GM19240 (cell line): ENCODE measurements at regions not wholly inside any gene's neighbourhood (a gene's known extent, or its start where the extent isn't known, plus 50 kb on each side); places are given as distances from the start of the nearest gene placed in this dataset.

Experiments
- DNase-seq: peaks from one replicate; pipeline ENCODE4 v3.0.0; 2011; ENCODE audit warnings: low spot score; ENCODE audit not compliant: insufficient read length

DNA sequence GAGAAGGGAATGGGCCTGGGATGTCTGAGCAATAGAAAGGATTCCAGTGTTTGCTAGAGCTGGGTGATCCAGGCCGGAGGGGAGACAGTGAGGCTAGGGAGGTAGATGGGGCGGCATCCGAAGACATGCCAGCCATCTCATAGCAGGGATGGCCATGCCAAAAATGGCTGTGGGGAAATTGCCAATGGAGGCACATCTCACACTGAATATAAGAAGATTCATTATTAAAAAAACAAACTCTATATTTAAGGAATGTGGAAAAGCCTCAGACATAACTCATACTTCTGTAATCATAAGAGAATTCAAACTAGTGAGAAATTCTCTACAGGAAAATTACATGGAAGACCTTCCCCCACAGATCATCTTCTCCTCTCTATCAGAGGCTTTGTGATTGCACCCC is 289.2 kb downstream of the FGF9 start:
- no peak for DNase-seq

GRCh38 chr13:21964686-21965085 is 293.8 kb downstream of the FGF9 start:
- no peak for DNase-seq

- DNase-seq: no peak
Observed at GRCh38 chr13:21965095-21965494, 294.2 kb downstream of the FGF9 start.

GRCh38 chr13:21966014-21966413 is 295.1 kb downstream of the FGF9 start:
- no peak for DNase-seq

DNA sequence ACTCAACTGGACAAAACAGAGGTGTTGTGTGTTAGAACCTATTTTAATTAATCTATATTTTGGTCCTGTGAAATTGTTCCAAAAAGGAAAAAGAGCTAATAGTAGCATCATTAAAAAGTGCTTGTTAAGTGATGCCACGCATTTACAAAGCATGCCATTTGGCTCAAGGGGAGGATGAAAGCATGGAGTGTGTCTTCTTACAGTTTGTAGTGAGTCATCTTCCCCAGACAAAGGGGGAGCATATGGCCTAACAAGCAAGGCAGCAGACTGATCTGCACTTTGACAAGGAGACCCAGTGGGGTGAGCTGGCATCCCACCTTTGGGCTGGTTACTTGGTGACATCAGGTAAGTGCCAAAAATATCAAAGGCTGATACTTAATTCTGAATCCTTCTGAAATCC is 297.0 kb downstream of the FGF9 start:
- DNase-seq: no peak

DNA sequence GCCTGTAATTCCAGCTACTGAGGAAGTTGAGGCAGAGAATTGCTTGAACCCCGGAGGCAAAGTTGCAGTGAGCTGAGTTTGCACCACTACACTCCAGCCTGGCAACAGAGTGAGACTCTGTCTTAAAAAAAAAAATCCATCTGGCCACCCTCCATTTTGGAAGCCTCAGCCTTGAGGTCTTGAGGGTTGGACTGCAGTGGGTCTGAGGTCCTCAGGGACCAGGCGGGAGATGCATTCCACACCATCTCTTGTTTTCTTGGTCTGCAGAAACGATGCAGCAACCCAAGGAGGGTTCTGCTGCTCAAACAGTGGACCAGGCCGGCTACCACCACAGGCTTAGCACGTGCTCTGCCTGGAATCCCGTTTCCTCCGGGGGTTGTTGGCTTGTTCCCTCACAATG is 299.3 kb downstream of the FGF9 start:
- no peak for DNase-seq

- no peak for DNase-seq
Observed at GRCh38 chr13:21970918-21971317, 300.0 kb downstream of the FGF9 start.

DNA sequence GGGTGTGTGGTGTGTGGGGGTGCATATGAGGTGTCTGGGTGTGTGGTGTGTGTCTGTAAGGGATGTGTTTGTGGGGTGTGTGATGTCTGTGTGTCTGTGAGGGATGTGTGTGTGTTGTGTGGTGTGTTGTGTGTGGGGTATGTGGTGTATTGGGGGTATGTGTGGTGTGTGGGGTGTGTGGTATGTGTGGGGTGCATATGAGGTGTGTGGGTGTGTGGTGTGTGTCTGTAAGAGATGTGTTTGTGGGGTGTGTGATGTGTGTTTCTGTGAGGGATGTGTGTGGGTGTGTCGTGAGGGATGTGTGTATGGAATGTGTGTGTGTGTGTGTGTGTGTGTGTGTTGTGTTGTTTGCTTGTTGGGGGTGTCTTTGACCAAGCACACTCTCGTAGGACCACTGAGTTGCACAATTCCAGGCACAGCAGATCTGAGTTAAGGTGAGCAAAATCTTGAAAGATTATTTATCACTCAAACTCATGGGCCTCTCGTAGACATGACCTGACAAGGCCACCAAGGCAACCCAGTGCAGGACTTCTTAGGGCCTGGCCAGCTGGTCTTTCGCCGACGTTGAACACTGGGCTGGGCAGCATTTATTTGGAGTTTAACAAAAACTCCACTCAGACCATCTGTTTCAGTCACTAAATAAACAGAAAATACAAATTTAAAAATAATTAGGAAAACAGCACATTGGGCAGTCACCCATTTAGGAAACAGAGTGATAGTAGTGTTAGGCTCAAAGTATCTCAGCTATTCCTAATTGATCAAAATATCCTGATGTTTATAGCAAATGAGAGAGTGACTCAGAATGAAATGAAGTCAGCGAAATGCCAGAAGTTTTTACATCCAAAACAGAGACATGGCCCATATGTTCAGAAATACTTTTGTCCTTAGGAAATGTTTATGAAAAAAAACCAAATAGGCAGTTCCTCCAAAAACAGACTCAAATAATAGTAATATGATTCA is 301.1 kb downstream of the FGF9 start:
- no peak for DNase-seq

GRCh38 chr13:21973437-21974125 is 302.7 kb downstream of the FGF9 start:
- no peak for DNase-seq

- no peak for DNase-seq
Observed at GRCh38 chr13:21974741-21975140, 303.9 kb downstream of the FGF9 start.

DNA sequence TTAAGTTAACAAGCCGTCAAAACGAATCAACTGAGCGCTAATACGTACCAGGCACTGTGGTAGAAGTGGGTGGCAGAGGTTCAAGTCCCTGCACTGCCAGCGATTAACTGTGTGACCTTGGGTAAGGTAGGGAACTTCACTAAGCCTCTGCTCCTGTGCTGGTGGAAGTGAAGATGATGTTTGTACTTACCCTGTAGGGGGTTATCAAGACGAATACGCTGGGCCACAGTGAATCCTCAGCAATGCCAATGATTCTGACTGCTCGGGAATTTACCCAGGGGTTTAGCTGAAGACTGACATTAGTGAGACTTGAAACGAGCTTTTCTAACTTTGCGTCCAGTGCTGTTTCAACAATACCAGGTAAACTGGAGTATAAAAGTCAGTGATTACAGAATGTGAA is 305.3 kb downstream of the FGF9 start:
- DNase-seq: no peak

DNA sequence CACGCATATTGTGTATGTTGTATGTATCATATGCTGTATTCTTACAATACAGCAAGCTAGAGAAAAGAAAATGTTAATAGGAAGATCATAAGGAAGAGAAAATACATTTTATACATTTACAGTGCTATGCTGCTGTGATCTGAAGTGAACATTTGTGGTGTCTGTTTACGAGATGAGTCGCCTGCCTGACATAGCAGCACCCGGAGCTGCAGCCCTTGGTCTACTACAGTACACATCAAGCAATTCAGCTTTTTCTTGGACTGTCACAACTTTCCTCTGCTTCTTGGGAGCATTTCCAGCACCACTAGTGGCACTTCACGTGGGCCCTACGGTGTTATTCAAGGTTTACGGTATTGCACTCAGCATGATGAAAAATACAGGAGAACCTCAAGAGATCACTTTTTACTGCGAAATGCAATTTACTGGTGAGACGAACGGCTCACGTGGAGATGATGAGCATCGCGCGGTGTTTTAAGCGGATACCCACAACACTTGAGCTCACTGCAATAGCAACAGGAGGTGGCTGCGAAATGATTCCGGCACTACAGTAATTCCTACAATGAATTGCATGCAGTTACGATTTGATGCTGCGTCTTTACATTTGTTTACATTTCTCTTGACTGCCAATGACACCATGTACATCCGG is 308.4 kb downstream of the FGF9 start:
- no peak for DNase-seq

DNA sequence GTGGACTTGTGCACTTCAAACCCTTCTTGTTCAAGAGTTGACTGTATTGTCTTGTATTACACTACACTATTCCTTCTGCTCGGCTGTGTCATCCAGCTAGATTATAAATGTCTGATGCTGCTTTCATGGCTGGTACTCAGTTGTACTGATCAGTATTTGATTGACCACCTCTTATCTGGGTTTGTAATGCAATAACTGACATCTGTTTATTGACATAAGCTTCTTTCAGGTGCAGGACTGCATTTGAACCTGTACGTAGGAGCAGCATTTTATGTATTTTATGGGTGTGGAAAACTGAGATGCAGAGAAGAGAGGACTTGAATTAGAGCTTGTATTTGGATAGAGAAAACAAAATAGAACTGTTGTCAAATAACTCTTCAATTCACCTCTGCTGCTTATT is 309.2 kb downstream of the FGF9 start:
- no peak for DNase-seq

- DNase-seq: no peak
Observed at GRCh38 chr13:21984156-21984555, 313.3 kb downstream of the FGF9 start.

GRCh38 chr13:21986602-21987001 is 315.7 kb downstream of the FGF9 start:
- DNase-seq: no peak

- no peak for DNase-seq
Observed at GRCh38 chr13:21987793-21988192, 316.9 kb downstream of the FGF9 start.

DNA sequence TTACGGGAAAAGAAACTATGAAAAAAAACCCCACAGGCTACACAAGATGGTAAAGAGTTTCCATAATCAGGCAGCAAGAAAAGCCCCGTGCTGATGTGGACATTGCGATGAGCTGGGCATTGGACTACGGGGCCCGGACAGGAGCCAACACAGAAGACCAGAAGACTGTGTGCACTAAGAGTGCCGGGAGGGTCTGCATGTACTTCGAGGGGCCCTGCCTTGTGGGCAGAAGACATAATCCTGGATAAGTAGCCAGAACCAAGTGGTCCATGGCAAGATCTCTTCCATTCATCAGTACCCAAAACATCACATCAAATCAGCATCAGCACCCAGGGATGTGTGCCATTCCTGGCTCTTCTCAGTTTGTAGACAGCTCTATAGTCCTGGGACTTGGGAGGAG is 317.8 kb downstream of the FGF9 start:
- DNase-seq: no peak

DNA sequence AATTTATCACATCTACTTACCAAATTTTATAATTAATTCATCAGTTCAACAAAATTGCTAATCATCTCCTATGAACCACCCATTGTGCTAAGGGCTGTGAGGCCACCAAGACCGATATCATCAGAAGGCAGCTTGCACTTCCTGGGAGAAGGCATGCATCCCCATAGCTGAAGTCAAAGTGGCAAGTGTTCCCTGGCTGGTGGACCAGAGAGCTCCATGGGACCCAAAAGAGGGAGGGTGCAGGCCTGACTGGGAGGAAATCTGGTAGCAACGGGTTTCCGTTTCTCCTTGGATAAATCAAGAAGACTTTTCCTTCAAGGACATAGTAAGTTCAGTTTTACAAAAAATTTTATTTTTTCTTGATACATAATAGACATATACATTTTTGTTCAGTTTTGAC is 325.2 kb downstream of the FGF9 start:
- no peak for DNase-seq

DNA sequence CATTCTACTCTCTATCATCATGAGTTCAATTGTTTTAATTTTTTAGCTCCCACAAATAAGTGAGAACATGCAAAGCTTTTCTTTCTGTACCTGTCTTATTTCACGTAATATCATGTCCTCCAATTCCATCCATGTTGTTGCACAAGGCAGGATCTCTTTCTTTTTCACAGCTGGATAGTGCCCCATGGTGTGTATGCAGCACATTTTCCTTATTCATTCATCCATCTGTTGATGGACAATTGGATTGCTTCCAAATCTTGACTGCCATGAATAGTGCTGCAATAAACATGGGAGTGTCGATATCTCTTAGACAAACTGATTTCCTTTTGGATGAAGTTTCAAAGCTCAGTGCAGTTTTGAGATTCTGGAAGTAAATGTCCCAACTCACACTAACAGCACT is 326.9 kb downstream of the FGF9 start:
- no peak for DNase-seq

- DNase-seq: no peak
Observed at GRCh38 chr13:21998279-21998990, 327.6 kb downstream of the FGF9 start.

DNA sequence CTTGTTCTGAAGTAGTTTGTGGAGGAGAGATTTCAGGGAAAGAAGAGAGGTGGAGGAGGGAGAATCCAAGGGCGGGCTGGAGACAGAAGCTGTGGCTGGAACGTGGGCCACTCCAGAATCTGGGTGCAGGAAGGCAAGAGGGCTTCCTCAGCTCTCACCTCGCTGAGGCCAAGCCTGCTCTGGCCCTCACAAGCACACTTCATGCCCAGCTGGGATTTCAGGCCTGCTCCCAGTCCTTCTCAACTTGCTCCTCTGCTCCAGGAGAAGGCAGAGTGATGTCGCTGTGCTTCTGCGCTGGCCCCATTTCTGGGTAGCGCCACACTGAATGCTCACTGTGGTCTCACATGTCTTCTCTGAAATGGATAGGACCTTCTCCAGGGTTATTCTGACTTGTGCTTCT is 328.8 kb downstream of the FGF9 start:
- no peak for DNase-seq

- no peak for DNase-seq
Observed at GRCh38 chr13:22000191-22000590, 329.3 kb downstream of the FGF9 start.
